IMR-90 (cell line): ENCODE measurements at regions not wholly inside any gene's neighbourhood (a gene's known extent, or its start where the extent isn't known, plus 50 kb on each side); places are given as distances from the start of the nearest gene placed in this dataset.

Experiments
- ATAC-seq: fragments of 200-7000 bp; cut with Tn5 transposase; 2 replicates; pipeline ENCODE4 v1.9.1; 2020; ENCODE audit warnings: low read depth, mild to moderate bottlenecking, moderate library complexity
- BruUV-seq: library from RNA; stranded (reverse); fragments of 400-500 nt; replicated peaks from 2 replicates; lab custom pipeline; 2021; lab: Mats Ljungman, UMichigan
- CTCF ChIA-PET: fragments of 300-600 bp; formaldehyde crosslinking; extraction: SDS; loops from one replicate; lab custom pipeline; 2021; ENCODE audit warnings: antibody characterized with exemption; lab: Yijun Ruan, JAX
- POLR2A ChIA-PET: fragments of 300-600 bp; sonication (Branson Sonifier 250); formaldehyde crosslinking; loops from one replicate; lab custom pipeline; 2022; ENCODE audit warnings: antibody characterized with exemption; ENCODE audit not compliant: unreplicated experiment; lab: Charles Lee
- DNase-seq: peaks from one replicate; pipeline ENCODE4 v3.0.0; 2013
- H2AFZ ChIP-seq: replicated peaks from 2 replicates; pipeline ENCODE3; 2013; ENCODE audit warnings: low read length, mild to moderate bottlenecking; ENCODE audit not compliant: poor library complexity
- H2AK5ac ChIP-seq: 2 replicates; pipeline ENCODE4 v1.6.1; 2013; ENCODE audit warnings: low read depth, low read length, inconsistent platforms
- H2AK9ac ChIP-seq: replicated peaks from 2 replicates; pipeline ENCODE3; 2013; ENCODE audit warnings: mild to moderate bottlenecking, low read depth, low read length, moderate library complexity; ENCODE audit not compliant: poor library complexity
- H2BK120ac ChIP-seq: 2 replicates; pipeline ENCODE4 v1.6.1; 2013; ENCODE audit warnings: low read depth, low read length, inconsistent platforms
- H2BK15ac ChIP-seq: 3 replicates; pipeline ENCODE4 v1.6.1; 2013; ENCODE audit warnings: low read depth, low read length, inconsistent platforms
- H2BK20ac ChIP-seq: 2 replicates; pipeline ENCODE4 v1.6.1; 2013; ENCODE audit warnings: low read depth, mild to moderate bottlenecking, inconsistent platforms, low read length, moderate library complexity
- H2BK5ac ChIP-seq: 2 replicates; pipeline ENCODE4 v1.6.1; 2013; ENCODE audit warnings: mild to moderate bottlenecking, low read depth, low read length, inconsistent platforms; ENCODE audit not compliant: poor library complexity, severe bottlenecking
- H3K14ac ChIP-seq: replicated peaks from 2 replicates; pipeline ENCODE4 v1.6.1; 2013; ENCODE audit warnings: low read depth, low read length, inconsistent platforms
- H3K18ac ChIP-seq: 2 replicates; pipeline ENCODE4 v1.6.1; 2013; ENCODE audit warnings: low read depth, low read length, control low read depth
- H3K23ac ChIP-seq: 2 replicates; pipeline ENCODE4 v1.6.1; 2013; ENCODE audit warnings: low read depth, low read length, inconsistent platforms
- H3K27ac ChIP-seq: 2 replicates; pipeline ENCODE4 v1.5.1; 2013; ENCODE audit warnings: mild to moderate bottlenecking, control low read depth, low read length; ENCODE audit not compliant: insufficient read depth
- H3K27me3 ChIP-seq: 2 replicates; pipeline ENCODE4 v1.6.1; 2013; ENCODE audit warnings: low read length; ENCODE audit not compliant: control insufficient read depth, insufficient read depth
- H3K36me3 ChIP-seq: 2 replicates; pipeline ENCODE4 v1.6.1; 2013; ENCODE audit warnings: low read length, mixed read lengths; ENCODE audit not compliant: control insufficient read depth, insufficient read depth
- H3K4ac ChIP-seq: 2 replicates; pipeline ENCODE4 v1.6.1; 2013; ENCODE audit warnings: low read depth, low read length, inconsistent platforms
- H3K4me1 ChIP-seq: 2 replicates; pipeline ENCODE4 v1.6.1; 2013; ENCODE audit warnings: low read length, mixed read lengths; ENCODE audit not compliant: control insufficient read depth, insufficient read depth
- H3K4me2 ChIP-seq: 2 replicates; pipeline ENCODE4 v1.6.1; 2013; ENCODE audit warnings: low read depth, mild to moderate bottlenecking, control low read depth, low read length, moderate library complexity
- H3K4me3 ChIP-seq: 2 replicates; pipeline ENCODE4 v1.5.1; 2013; ENCODE audit warnings: low read depth, mild to moderate bottlenecking, control low read depth, low read length, moderate library complexity; ENCODE audit not compliant: insufficient read depth
- H3K56ac ChIP-seq: 2 replicates; pipeline ENCODE4 v1.6.1; 2013; ENCODE audit warnings: low read length, inconsistent platforms; ENCODE audit not compliant: insufficient read depth; ENCODE audit errors: extremely low read depth
- H3K79me1 ChIP-seq, 2 experiments: 2 replicates each; pipeline ENCODE4 v1.6.1; 2013; ENCODE audit warnings: low read length in 2 of 2, inconsistent platforms in 1 of 2, low read depth in 1 of 2
- H3K9ac ChIP-seq: 2 replicates; pipeline ENCODE4 v1.6.1; 2013; ENCODE audit warnings: low read depth, low read length, control low read depth
- H3K9me1 ChIP-seq: 2 replicates; pipeline ENCODE4 v1.6.1; 2013; ENCODE audit warnings: low read length, inconsistent platforms; ENCODE audit not compliant: insufficient read depth
- H3K9me3 ChIP-seq: 2 replicates; pipeline ENCODE4 v1.6.1; 2013; ENCODE audit warnings: low read length; ENCODE audit not compliant: control insufficient read depth, insufficient read depth
- H4K20me1 ChIP-seq: 2 replicates; pipeline ENCODE4 v1.6.1; 2013; ENCODE audit warnings: low read length, inconsistent platforms; ENCODE audit not compliant: insufficient read depth
- H4K5ac ChIP-seq: 2 replicates; pipeline ENCODE4 v1.6.1; 2013; ENCODE audit warnings: mild to moderate bottlenecking, low read depth, low read length, control low read depth
- H4K8ac ChIP-seq, 2 experiments: 2 replicates each; pipeline ENCODE4 v1.6.1; 2013; ENCODE audit warnings: low read depth in 2 of 2, low read length in 2 of 2, control low read depth in 1 of 2, inconsistent platforms in 1 of 2
- H4K91ac ChIP-seq: 2 replicates; pipeline ENCODE4 v1.6.1; 2013; ENCODE audit warnings: low read depth, low read length, inconsistent platforms; ENCODE audit not compliant: insufficient read depth
- MAFK ChIP-seq: IDR thresholded peaks from 2 replicates; pipeline ENCODE4 v1.6.1; 2012; ENCODE audit warnings: low read depth, low read length, improper control_type of control experiment
- SMC3 ChIP-seq: fragments of 150-350 bp; IDR thresholded peaks from 2 replicates; pipeline ENCODE4 v1.6.1; 2016; ENCODE audit warnings: low read depth, mild to moderate bottlenecking, antibody characterized with exemption, low read length, moderate library complexity
- WGBS, 2 experiments: methylation state at CpG; one replicate each; pipeline versions ENCODE4 v1.1.5 to v1.1.7; 2013; ENCODE audit warnings: missing lambda C conversion rate in 2 of 2; ENCODE audit not compliant: insufficient read length in 1 of 2; ENCODE audit errors: extremely low coverage in 2 of 2; 5-methylcytosine and 5-hydroxymethylcytosine counted together
- dilution Hi-C: fragments of 300-500 bp; cut with HindIII; formaldehyde crosslinking; loops from one replicate; pipeline ENCODE4 v1.14.3; 2018; ENCODE audit warnings: low sequenced_read_pairs; ENCODE audit not compliant: unreplicated experiment
- in situ Hi-C: fragments of 300-500 bp; cut with MboI; formaldehyde crosslinking; loops from 3 replicates; pipeline ENCODE4 v1.14.3; 2019; ENCODE audit warnings: low sequenced_read_pairs, inconsistent platforms, mixed read lengths
- intact Hi-C: fragments of 100-400 bp; cut with micrococcal nuclease; formaldehyde crosslinking; loops from 2 replicates; pipeline ENCODE4 v1.10.0; 2022
- TF ChIP-seq, protein P1 (sequence below): fragments of 150-350 bp; IDR thresholded peaks from 2 replicates; pipeline ENCODE4 v1.6.1; 2016; ENCODE audit warnings: low read depth, mild to moderate bottlenecking, low read length, moderate library complexity, borderline replicate concordance

DNA sequence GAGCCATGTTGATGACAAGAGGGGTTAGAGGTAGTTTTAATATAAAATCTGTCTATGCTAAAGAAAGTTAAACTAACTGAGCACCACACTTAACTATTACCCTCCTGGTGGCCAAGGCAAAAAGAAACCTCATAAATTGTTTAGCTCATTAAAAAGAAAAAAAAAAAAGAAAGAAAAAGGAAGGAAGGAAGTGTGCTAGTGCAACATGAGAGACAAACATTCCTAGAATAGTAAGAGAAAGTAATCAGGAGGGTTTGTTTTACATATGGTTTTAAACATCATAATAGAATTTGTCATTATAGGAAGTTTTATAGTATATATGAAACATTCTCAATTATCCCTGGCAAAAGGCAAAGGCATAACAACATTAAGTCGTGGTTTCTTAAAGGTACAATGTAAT lies 152.3 kb downstream of the SNX18 start:
- intact Hi-C loops (loop anchor here (1.0 to 10.0 kb wide), 2 partner anchors 151 to 175 kb away; no protein-coding TSS in a partner anchor), in situ Hi-C loops (no loop called here), dilution Hi-C loops (no loop called here)
- Histone ChIP-seq H2BK20ac (peak overlapping the region; percentile 66), H3K36me3 (no peaks in the 10 kb centered on the region), H3K9me1 (peaks cover 19% of the 10 kb centered on the region), H2AK9ac (no peak overlapping the region), H3K14ac (peak overlapping the region; percentile 94), H3K9ac (peak overlapping the region; percentile 29; the same call in 1 of the 2 replicates), H2AFZ (no peak overlapping the region), H3K4ac (peak overlapping the region; percentile 95), H2BK15ac (peak overlapping the region; percentile 80; the same call in 2 of the 3 replicates), H3K18ac (peak overlapping the region; percentile 97), H4K5ac (peak overlapping the region; percentile 85), H4K20me1 (no peaks in the 10 kb centered on the region), H2AK5ac (peak overlapping the region; percentile 75), H3K27ac (peak overlapping the region; percentile 98; the same call in 1 of the 2 replicates), H2BK5ac (peak overlapping the region; percentile 91), H3K23ac (peak overlapping the region; percentile 97), H3K79me1 (peaks cover 0 to 43% of the 10 kb centered on the region in 2 experiments; a peak in 2 of 4 replicates), H3K4me1 (peaks cover 25% of the 10 kb centered on the region), H3K9me3 (no peaks in the 10 kb centered on the region), H4K8ac (peak overlapping the region in 1 of 2 experiments; percentile 83), H2BK120ac (peak overlapping the region; percentile 98), H3K27me3 (no peaks in the 10 kb centered on the region), H4K91ac (peak overlapping the region; percentile 90), H3K56ac (peak overlapping the region; percentile 66; the same call in 1 of the 2 replicates), H3K4me3 (no peak overlapping the region), H3K4me2 (peak overlapping the region; percentile 43; the same call in 1 of the 2 replicates)
- DNase-seq (peak; percentile 48), ATAC-seq (peak; percentile 32)
- TF ChIP-seq MAFK = no peak
- 0 out of 2 replicates have a peak, but pooled peaks have one; percentile 3 for TF ChIP-seq SMC3
- TF ChIP-seq, protein P1, sequence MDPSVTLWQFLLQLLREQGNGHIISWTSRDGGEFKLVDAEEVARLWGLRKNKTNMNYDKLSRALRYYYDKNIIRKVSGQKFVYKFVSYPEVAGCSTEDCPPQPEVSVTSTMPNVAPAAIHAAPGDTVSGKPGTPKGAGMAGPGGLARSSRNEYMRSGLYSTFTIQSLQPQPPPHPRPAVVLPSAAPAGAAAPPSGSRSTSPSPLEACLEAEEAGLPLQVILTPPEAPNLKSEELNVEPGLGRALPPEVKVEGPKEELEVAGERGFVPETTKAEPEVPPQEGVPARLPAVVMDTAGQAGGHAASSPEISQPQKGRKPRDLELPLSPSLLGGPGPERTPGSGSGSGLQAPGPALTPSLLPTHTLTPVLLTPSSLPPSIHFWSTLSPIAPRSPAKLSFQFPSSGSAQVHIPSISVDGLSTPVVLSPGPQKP = no peak
- CTCF ChIA-PET = interaction anchor here (0.6 kb wide), 1 partner anchor 90 kb away, joined by 3 read pairs; no protein-coding TSS in a partner anchor
- POLR2A ChIA-PET = interaction anchor here (0.6 to 1.3 kb wide), 2 partner anchors 32 to 151 kb away, joined by 3 to 8 read pairs; no protein-coding TSS in a partner anchor
- WGBS, 2 experiments = no CpG with 5 or more reads among the region's 1 CpG
- BruUV-seq = no TSS peak
